Embryonic facial prominence (tissue), 1 donor: ENCODE measurements at regions not wholly inside any gene's neighbourhood (a gene's known extent, or its start where the extent isn't known, plus 50 kb on each side); places are given as distances from the start of the nearest gene placed in this dataset.

Source experiments
- DNase-seq: peaks from one replicate; pipeline ENCODE4 v3.0.0-alpha.2; 2016; ENCODE audit errors: extremely low spot score

DNA sequence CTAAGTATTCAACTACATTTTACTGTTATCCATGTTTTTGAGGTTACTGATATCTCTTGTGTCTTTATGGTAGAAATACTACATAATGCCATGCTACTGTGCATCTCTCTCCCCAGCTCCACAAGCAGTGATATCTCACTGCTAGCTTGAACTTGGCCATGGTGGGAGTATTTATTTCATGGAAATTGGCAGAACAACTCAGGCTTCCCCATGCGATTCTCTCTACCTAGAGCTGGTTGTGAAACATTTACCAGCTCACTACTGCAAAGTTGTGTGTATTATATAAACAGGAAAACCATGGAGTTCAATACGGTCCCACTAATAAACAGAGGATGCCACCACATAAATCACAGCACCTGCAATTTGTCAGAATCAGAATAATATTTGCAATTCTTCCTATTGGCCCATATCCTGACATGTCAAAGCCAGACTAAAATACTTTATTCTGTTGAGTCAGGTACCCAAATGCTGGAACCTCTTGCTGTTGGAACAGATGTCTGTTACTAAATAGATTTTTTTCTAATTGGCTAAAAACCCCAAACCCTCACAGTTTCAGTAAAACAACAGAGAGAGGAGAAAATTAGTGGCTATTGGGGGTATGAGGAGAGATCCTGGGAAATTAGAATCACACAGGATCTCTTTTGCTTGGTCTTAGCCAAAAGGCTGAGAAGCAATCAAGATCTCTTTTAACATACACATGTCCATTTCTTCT lies 91.4 kb upstream of the SLC10A2 start:
- DNase-seq, result no peak

DNA sequence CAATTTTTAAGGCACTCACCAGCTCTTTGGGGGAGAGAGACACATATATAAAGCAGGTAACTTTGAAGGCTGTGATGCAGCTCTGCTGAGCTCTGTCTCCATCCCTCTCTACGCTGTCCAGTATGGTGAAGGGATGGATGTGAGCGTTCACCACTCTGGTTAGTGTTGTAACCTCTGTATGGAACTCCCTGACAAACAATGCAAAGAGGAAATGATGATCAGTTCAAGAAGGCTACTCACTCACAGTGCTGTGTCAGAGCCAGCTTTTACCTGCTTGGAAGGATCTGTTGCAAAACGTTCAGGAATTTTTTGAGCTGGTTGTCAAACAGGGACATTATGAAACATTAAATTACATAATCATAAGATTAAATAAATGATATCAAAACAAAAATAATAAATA lies 90.8 kb upstream of the SLC10A2 start:
- DNase-seq, result no peak

DNA sequence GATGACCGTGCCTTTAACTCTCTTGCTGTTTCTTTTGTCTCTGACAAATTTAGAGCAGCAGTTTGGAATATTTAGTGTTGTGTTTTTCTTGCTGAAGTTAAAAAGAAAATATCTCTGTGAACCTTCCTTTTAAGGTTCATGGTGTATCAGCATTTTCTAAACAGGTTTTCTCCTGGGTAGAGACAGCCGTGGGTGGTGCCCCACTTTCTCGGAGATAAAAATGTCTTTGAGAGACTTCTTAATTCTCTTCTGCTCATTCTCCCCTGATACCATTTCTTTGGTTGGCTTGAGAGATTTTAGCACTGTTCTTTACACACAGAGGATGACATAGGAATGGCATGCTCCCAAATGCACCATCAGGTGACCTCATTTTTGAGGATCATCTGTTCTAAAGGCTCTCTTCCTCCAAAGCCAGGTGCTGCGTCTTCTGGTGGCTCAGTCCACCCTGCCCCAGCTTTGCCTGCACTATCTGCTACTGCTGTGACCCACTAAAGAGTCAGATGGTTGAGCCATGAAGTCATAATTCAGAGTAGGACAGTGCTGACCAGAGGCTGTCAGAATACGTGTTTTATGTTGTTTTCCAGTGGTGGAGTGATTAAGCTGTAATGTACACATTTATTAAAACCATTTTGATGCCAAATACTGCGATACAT lies 90.3 kb upstream of the SLC10A2 start:
- no peak for DNase-seq

DNA sequence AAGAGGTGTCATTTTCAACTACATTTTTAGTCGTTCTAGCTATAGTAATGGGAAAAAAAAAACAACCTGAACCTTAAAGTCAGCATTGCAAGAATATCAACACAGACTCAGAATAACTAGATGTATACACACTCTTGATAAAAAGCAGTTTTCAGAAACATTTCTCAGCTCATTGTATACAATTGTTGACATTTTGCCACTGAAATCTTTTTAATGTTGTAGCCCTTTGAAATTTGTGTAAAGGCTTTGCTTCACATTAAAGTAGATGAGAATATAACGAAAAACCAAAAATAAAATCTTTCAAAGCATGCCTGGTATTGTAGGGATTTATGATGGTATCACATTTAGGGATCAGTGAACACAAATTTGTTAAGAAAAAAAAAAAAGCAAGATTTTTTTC lies 87.2 kb upstream of the SLC10A2 start:
- no peak for DNase-seq

DNA sequence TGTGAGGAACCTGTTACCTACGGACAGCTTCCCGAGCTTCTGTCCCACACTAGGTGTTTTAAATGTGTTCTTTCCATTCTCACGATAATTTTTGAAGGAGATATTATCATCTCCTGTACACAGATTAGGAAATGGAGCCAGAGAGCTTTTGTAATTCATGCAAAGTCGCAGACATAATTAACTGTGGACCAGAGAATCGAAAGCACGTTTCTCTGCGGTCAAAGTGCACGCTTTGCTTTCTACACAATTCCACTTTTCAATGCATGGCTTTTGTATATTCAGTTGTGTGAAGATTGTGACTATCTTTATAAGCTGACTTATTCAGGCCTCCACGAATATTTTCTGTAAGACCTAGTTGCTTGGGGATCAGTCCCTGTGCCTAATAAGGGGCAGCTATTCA lies 81.7 kb upstream of the SLC10A2 start:
- DNase-seq, result no peak

DNA sequence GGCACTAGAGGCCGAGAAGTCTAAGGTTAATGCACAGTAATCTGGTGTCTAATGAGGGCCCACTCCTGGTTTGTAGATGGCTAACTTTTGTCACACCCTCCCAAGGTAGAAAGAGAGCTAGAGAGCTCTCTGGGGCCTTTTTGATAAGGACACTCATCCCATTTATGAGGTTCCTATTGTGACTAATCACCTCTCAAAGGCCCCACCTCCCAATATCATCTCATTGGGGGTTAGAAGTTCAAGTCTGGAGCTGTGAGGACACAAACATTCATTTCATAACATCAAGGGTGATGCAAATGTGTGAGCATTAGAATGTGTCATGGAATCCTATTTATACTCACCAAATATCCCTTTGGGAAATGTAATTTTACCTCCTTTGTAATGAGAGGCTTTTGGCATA lies 79.2 kb upstream of the SLC10A2 start:
- DNase-seq, result no peak

DNA sequence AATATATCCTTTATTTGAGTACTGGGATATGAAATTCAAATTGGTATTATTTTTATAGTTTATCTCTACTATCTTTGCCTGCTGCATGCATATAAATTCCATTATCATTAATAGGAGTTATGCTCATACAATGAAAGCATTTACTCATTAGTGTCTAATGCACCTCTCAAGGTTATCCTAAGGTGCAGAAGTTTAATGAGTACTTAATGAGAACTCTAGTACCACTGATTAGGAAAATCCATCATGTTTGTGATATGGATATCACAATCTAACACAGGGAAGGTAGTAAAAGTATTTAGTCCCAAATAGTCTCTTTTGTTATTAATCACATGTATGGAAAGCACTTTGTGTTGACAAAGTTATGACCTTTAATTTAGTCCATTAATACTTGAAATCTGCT lies 77.2 kb upstream of the SLC10A2 start:
- DNase-seq, result no peak

DNA sequence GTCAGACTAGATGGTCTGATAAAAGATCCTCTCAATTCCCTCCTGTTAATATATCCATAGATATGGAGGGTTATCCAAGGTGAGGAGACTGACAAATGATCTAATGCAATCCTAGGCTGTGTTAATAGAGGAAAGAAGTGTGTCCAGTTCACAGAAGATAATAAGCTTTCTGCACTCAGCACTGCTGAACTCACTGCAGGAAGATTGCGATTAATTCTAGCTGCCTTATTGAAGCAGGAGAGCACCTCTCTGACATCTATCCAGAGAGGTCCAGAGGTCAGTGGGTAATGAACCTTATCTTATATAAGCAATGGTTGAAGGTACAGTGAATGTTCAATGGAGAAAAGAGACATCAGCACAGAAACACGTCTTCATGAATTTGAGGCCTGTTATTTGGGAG lies 75.9 kb upstream of the SLC10A2 start:
- no peak for DNase-seq

DNA sequence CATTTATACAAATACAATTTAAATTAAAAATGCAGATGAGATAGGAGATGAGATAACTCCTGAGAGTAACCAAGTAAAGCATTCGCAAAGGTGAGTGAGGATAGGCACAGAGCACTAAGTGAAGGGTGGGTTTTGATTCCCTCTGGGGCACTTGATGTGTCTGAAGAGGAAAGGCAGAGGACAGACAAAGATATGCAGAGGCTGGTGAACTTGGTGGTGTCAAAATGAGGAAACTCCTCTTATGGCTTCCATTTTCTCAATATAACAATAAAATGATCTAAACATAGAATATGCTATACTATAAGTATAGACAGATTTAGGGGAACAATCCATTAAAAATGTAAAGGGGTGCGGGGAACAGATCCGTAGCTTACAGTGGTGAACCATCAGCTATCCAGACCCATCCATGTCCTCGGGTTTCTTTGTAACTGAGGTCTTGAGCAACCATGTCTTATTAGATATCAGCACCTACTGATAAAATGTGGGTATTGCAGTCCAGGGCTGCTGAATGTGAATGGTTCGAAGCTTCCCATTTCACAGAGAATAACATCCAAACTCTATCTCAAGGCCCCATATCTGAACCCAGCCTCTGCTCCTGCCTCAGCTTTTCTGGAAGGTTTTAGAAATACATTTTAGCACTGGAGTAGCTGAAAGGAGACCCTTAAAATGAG lies 73.9 kb upstream of the SLC10A2 start:
- DNase-seq, result no peak

DNA sequence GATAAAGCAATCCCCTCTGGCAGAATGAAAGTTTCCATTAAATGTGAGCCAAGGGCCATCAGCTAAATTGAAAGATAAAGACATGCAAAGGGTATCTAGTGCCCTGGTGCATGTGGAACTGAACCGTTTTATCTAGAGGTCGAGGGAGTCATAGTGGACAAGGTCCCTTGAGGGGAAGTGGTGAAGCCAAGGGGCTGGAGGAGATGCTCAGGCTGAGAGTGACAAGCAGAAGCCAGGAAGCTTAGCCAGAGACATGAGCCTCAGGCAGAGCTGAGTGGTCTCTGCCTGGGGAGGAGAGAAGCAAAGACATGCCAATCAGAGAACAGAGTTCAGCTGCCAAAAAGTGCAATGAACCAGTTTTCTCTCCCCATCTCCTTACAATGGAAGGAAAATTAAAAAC lies 68.1 kb upstream of the SLC10A2 start:
- no peak for DNase-seq

DNA sequence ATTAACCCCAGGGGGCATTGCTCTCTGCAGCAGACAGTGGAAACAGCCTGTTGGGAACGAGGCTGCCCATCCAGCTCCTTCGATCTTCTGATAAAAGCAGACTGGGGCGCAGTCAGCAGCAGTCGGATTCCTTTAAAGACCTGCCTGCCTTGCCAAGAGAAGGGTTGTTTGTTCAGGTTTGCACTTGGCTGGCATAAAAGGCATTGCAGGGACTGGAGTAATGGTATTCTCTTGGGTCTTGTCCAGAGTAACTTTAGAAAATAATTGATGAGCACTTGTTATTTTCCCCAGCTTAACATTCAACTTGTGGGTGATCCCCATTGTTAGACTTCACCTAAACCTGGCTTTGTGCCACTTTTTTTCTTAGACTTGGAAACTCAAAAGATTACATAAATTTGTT lies 67.3 kb upstream of the SLC10A2 start:
- no peak for DNase-seq

DNA sequence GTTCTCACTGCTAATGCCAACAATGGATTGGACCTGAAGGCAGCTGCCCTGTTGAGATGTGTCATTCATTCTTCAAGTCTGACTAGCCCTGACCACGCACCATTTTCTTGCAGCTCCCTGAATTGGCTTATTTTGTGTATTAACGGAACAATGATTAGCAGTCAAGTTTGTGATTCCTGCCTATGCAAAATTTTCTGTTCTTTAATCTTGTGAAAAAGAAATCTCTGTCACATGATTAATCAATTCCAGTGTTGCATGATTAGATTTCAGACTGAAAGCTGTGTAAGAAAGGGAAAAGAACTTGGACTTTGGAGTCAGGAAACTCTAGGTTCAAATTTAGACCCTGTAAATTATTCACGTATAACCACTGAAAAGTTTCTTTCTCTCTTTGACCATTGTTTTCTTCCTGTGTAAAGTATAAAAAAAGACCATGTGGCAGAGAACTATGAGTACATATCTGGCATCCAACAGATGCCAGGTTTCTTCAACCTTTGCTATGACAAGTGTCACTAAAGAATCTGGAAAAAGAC lies 64.5 kb upstream of the SLC10A2 start:
- no peak for DNase-seq

DNA sequence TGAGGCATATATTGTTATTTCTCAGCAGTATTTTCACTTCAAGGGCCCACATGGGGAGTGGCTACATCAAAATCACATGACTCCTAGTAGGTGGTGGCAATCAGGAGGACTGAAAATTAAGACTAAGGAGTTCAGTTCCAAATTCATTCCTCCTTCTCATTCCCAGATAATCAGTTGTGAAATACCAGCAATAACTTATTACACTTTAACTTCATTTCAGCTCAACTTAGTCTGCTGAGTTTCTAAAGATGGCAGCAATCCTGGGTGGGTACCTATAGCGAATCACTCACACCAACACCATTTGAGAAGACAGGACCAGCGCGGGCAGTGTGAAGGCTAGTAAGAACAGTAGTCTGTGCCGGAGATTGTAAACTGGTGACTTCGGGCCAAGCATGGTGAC lies 63.9 kb upstream of the SLC10A2 start:
- no peak for DNase-seq
